GM12878 (cell line): ENCODE measurements at regions not wholly inside any gene's neighbourhood (a gene's known extent, or its start where the extent isn't known, plus 50 kb on each side); places are given as distances from the start of the nearest gene placed in this dataset.

Experiments
- ATAC-seq: fragments of 200-7000 bp; cut with Tn5 transposase; 3 replicates; pipeline ENCODE4 v1.9.1; 2020; ENCODE audit warnings: mild to moderate bottlenecking, moderate library complexity
- BruUV-seq: library from RNA; stranded (reverse); fragments of 400-500 nt; replicated peaks from 2 replicates; lab custom pipeline; 2021; lab: Mats Ljungman, UMichigan
- CTCF ChIA-PET: fragments of 300-600 bp; sonication (Branson Sonifier 250); formaldehyde crosslinking; extraction: SDS; loops from one replicate; lab custom pipeline; 2021; ENCODE audit warnings: inconsistent platforms; lab: Yijun Ruan, JAX
- POLR2A ChIA-PET: fragments of 350-600 bp; formaldehyde crosslinking; extraction: SDS; loops from one replicate; lab custom pipeline; 2021; ENCODE audit warnings: inconsistent platforms; lab: Charles Lee
- RAD21 ChIA-PET: fragments of 300-600 bp; sonication (Branson Sonifier 250); formaldehyde crosslinking; loops from one replicate; lab custom pipeline; 2023; ENCODE audit warnings: antibody characterized with exemption; ENCODE audit not compliant: unreplicated experiment; lab: Charles Lee
- SMC1A ChIA-PET: fragments of 300-600 bp; sonication (Branson Sonifier 250); formaldehyde crosslinking; loops from one replicate; lab custom pipeline; 2023; ENCODE audit not compliant: unreplicated experiment, uncharacterized antibody; lab: Charles Lee
- DNase-seq: peaks from one replicate; pipeline ENCODE4 v3.0.0-alpha.2; 2011; ENCODE audit warnings: low read depth, low spot score
- FAIRE-seq: peaks from 3 replicates; lab custom pipeline; 2011; peaks lifted over from hg19 to GRCh38; lab: Jason Lieb, UNC
- H2AFZ ChIP-seq: 2 replicates; pipeline ENCODE4 v1.6.0; 2011; ENCODE audit warnings: low read depth, low read length, control low read depth; ENCODE audit not compliant: control insufficient read depth
- H3K27ac ChIP-seq: 2 replicates; pipeline ENCODE4 v1.5.1; 2011; ENCODE audit warnings: control low read depth; ENCODE audit not compliant: control insufficient read depth, insufficient read depth
- H3K27me3 ChIP-seq, 2 experiments: replicated peaks in 1 of 2; 2 replicates each; pipeline versions ENCODE4 v1.6.0 to v1.6.1; 2011; ENCODE audit warnings: low read length in 1 of 2; ENCODE audit not compliant: control insufficient read depth in 2 of 2, insufficient read depth in 2 of 2
- H3K36me3 ChIP-seq, 2 experiments: 2 replicates each; pipeline ENCODE4 v1.5.1; 2011; ENCODE audit warnings: low read length in 1 of 2; ENCODE audit not compliant: control insufficient read depth in 2 of 2, insufficient read depth in 2 of 2
- H3K4me1 ChIP-seq: 2 replicates; pipeline ENCODE4 v1.6.1; 2011; ENCODE audit warnings: mild to moderate bottlenecking, low read length, moderate library complexity, mixed read lengths; ENCODE audit not compliant: control insufficient read depth, insufficient read depth
- H3K4me2 ChIP-seq: 2 replicates; pipeline ENCODE4 v1.6.0; 2011; ENCODE audit warnings: control low read depth; ENCODE audit not compliant: control insufficient read depth, insufficient read depth
- H3K4me3 ChIP-seq: fragments of 200-600 bp; sonication (generic); 2 replicates; pipeline ENCODE4 v1.5.1; 2016
- H3K79me2 ChIP-seq: 2 replicates; pipeline ENCODE4 v1.6.0; 2011; ENCODE audit warnings: low read length; ENCODE audit not compliant: control insufficient read depth, insufficient read depth
- H3K9ac ChIP-seq: 2 replicates; pipeline ENCODE4 v1.8.0; 2011; ENCODE audit warnings: low read length, control low read depth, mixed read lengths; ENCODE audit not compliant: control insufficient read depth, insufficient read depth
- H3K9me3 ChIP-seq: replicated peaks from 3 replicates; pipeline ENCODE4 v1.5.1; 2011; ENCODE audit warnings: mild to moderate bottlenecking, low read length; ENCODE audit not compliant: control insufficient read depth, insufficient read depth
- H4K20me1 ChIP-seq: 2 replicates; pipeline ENCODE4 v1.6.0; 2011; ENCODE audit not compliant: control insufficient read depth, insufficient read depth
- ASH2L ChIP-seq: fragments of 300-600, 200-600 bp; sonication (generic); IDR thresholded peaks from 2 replicates; pipeline ENCODE4 v1.6.1; 2017; ENCODE audit warnings: low read depth, mild to moderate bottlenecking, borderline replicate concordance
- BHLHE40 ChIP-seq, 2 experiments: fragments of 450-650 bp in 1 of 2; IDR thresholded peaks; 2 replicates each; pipeline ENCODE4 v1.6.1; 2011 to 2017; ENCODE audit warnings: low read depth in 2 of 2, borderline replicate concordance in 1 of 2, improper control_type of control experiment in 1 of 2, low read length in 1 of 2, mild to moderate bottlenecking in 1 of 2
- E4F1 ChIP-seq: fragments of 450-650 bp; IDR thresholded peaks from 2 replicates; pipeline ENCODE4 v1.6.1; 2018; ENCODE audit warnings: borderline replicate concordance, mild to moderate bottlenecking; ENCODE audit not compliant: partially characterized antibody
- HDAC6 ChIP-seq: fragments of 200-600 bp; sonication (generic); IDR thresholded peaks from one replicate; pipeline ENCODE4 v1.8.0; 2017; ENCODE audit warnings: antibody characterized with exemption; ENCODE audit not compliant: unreplicated experiment
- MYB ChIP-seq: fragments of 150-350 bp; IDR thresholded peaks from 2 replicates; pipeline ENCODE4 v1.6.1; 2014; ENCODE audit warnings: mild to moderate bottlenecking, low read depth, low read length, borderline replicate concordance
- POLR2AphosphoS2 ChIP-seq: IDR thresholded peaks from 2 replicates; pipeline ENCODE4 v1.6.1; 2011; ENCODE audit warnings: low read depth, mild to moderate bottlenecking, low read length, improper control_type of control experiment, moderate library complexity
- RB1 ChIP-seq: fragments of 450-650 bp; formaldehyde crosslinking; IDR thresholded peaks from 2 replicates; pipeline ENCODE4 v1.6.1; 2017; ENCODE audit warnings: mild to moderate bottlenecking, borderline replicate concordance
- RCOR1 ChIP-seq: conservative IDR thresholded peaks from 2 replicates; pipeline ENCODE4 v1.6.1; 2012; ENCODE audit warnings: low read depth, low read length, improper control_type of control experiment
- SMAD5 ChIP-seq: IDR thresholded peaks from 2 replicates; pipeline ENCODE4 v1.6.1; 2016; ENCODE audit warnings: antibody characterized with exemption, low read depth
- ZNF622 ChIP-seq: fragments of 450-650 bp; IDR thresholded peaks from 2 replicates; pipeline ENCODE4 v1.6.1; 2017; ENCODE audit warnings: mild to moderate bottlenecking, inconsistent platforms
- ZNF687 ChIP-seq: fragments of 450-650 bp; IDR thresholded peaks from 2 replicates; pipeline ENCODE4 v1.6.1; 2017; ENCODE audit warnings: mild to moderate bottlenecking, moderate library complexity
- WGBS: methylation state at CpG from one replicate; pipeline ENCODE4 v1.1.6; 2016; ENCODE audit warnings: low lambda C conversion rate; ENCODE audit not compliant: insufficient replicate concordance, insufficient coverage; ENCODE audit errors: missing lambda C conversion rate; 5-methylcytosine and 5-hydroxymethylcytosine counted together
- in situ Hi-C: fragments of 300-500 bp; cut with MboI; formaldehyde crosslinking; loops from 9 replicates; pipeline ENCODE4 v1.14.3; 2018; ENCODE audit warnings: mixed read lengths
- intact Hi-C: fragments of 100-400 bp; cut with micrococcal nuclease; formaldehyde crosslinking; loops from one replicate; pipeline ENCODE4 v1.14.2; 2022; ENCODE audit not compliant: unreplicated experiment

- no peak for ATAC-seq
- Histone ChIP-seq H3K4me3 (no peak overlapping the region), H3K9me3 (no peaks in the 10 kb centered on the region), H3K79me2 (no peaks in the 10 kb centered on the region), H3K36me3 (no peaks in the 10 kb centered on the region), H3K4me2 (no peak overlapping the region), H4K20me1 (no peaks in the 10 kb centered on the region), H3K9ac (no peak overlapping the region), H2AFZ (no peak overlapping the region), H3K27me3 (no peaks in the 10 kb centered on the region), H3K4me1 (no peaks in the 10 kb centered on the region), H3K27ac (no peak overlapping the region)
- CTCF ChIA-PET: interaction anchor here (2.0 to 2.3 kb wide), 2 partner anchors 11 to 15 kb away, joined by 7 read pairs; no protein-coding TSS in a partner anchor
- no TSS peak for BruUV-seq
- intact Hi-C loops: no loop called here
- in situ Hi-C loops: no loop called here
- POLR2A ChIA-PET: no interaction called here
- RAD21 ChIA-PET: no interaction called here
- DNase-seq: no peak
- SMC1A ChIA-PET: interaction anchor here (1.2 kb wide), 1 partner anchor 16 kb away, joined by 3 read pairs; no protein-coding TSS in a partner anchor
- 32% methylated on average over 5 of the region's 5 CpGs for WGBS
- TF ChIP-seq ZNF687 (no peak), MYB (no peak), HDAC6 (no peak), POLR2AphosphoS2 (no peak), SMAD5 (no peak), RCOR1 (no peak), RB1 (no peak), E4F1 (no peak), BHLHE40 (IDR thresholded peaks at IDR 0.05; ENCODE audit: borderline replicate concordance in 1 of 2, low read depth in 2 of 2, low read length in 1 of 2) (no peak), ASH2L (no peak), ZNF622 (no peak)
- FAIRE-seq: no peak
These were observed 254.4 kb upstream of the THBS1 start for GRCh38 chr15:39326306-39326975.
